Heart left ventricle (tissue), 13 donors: ENCODE measurements at regions not wholly inside any gene's neighbourhood (a gene's known extent, or its start where the extent isn't known, plus 50 kb on each side); places are given as distances from the start of the nearest gene placed in this dataset.

Source experiments
- POLR2A ChIP-seq, 2 donors: fragments of 450-650 bp; IDR thresholded peaks; one replicate each; pipeline ENCODE4 v1.6.1; 2017; ENCODE audit warnings: antibody characterized with exemption in 2 of 2, mild to moderate bottlenecking in 2 of 2, moderate library complexity in 2 of 2
- TF ChIP-seq, protein P1 (sequence below), 12 donors: fragments of 200-600 bp; sonication (generic) in 4 of 12; IDR thresholded peaks; one replicate each; pipeline versions ENCODE4 v1.5.0 to v1.8.0; 2018 to 2022; ENCODE audit warnings: antibody characterized with exemption in 12 of 12, mild to moderate bottlenecking in 5 of 12
- donor health status: ischemic (EF 13 %, LVEDD 7.1; RV severe dilation, severe dysfunction).
- donor health status: DM: no; HTN: yes; CAD: no.
- donor health status: DM: no; HTN: no; CAD: no.
- donor health status: ischemic (EF 25% LVEDD 6.9; RV normal size, moderate dysfunction).
- donor health status: ischemic (EF 25% LVEDD 5.7; RV mildly dilated, moderate dysfunction).
- donor health status: ischemic (EF 35%, LVEDD 5.7; RV mildly dilated, moderate dysfunction).
- donor health status: nonischemic (EF 11% LVEDD 7.7; RV severe dilation, severe dysfunction).
- donor health status: DM: yes; HTN: yes; CAD: no.
- donor health status: PGD.
- donor health status: ischemic (EF 29% LVEDD 5.4; RV normal size, mild dysfunction).
- donor health status: nonischemic (EF 23%, LVEDD 6.1; RV moderate dilation, normal function).

DNA sequence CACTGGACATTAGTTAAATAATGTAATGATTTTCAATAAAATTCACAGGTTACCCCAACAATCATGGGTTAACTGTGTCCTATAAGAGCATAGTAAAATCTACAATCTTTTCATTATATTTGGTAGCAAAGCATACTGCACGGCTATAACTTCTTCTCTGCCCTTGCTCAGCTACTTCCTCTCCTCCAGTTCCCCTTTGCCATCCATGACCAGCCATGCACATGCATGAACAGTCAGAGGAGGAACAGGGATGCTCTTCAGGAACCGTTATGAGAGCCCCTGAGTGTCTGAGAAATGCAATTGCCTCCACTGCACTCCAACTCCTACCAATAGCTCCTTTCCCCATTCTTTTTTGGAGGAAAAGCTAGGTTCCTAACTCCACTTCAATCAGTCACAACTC is 646.7 kb downstream of the LTN1 start:
- TF ChIP-seq, protein P1, sequence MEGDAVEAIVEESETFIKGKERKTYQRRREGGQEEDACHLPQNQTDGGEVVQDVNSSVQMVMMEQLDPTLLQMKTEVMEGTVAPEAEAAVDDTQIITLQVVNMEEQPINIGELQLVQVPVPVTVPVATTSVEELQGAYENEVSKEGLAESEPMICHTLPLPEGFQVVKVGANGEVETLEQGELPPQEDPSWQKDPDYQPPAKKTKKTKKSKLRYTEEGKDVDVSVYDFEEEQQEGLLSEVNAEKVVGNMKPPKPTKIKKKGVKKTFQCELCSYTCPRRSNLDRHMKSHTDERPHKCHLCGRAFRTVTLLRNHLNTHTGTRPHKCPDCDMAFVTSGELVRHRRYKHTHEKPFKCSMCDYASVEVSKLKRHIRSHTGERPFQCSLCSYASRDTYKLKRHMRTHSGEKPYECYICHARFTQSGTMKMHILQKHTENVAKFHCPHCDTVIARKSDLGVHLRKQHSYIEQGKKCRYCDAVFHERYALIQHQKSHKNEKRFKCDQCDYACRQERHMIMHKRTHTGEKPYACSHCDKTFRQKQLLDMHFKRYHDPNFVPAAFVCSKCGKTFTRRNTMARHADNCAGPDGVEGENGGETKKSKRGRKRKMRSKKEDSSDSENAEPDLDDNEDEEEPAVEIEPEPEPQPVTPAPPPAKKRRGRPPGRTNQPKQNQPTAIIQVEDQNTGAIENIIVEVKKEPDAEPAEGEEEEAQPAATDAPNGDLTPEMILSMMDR (IDR thresholded peaks at IDR 0.05): no peak
- no peak for TF ChIP-seq POLR2A (IDR thresholded peaks at IDR 0.05)
